ENCODE measurements at regions not wholly inside any gene's neighbourhood (a gene's known extent, or its start where the extent isn't known, plus 50 kb on each side); places are given as distances from the start of the nearest gene placed in this dataset.

- Histone ChIP-seq H3K36me3 (ENCODE audit: control insufficient read depth, insufficient read depth, low read length) (no peaks in the 10 kb centered on the region), H3K27me3 (ENCODE audit: control insufficient read depth, insufficient read depth, low read length) (no peaks in the 10 kb centered on the region), H3K4me3 (ENCODE audit: low read depth, low read length) (no peak overlapping the region)
- DNase-seq (ENCODE audit: low read depth) = no peak
- TF ChIP-seq CTCF (IDR thresholded peaks at IDR 0.05; ENCODE audit: insufficient read depth, low read length, poor library complexity, severe bottlenecking) = no peak
These were observed 89.8 kb upstream of the LSM14A start for GRCh38 chr19:34082289-34083077.

GRCh38 chr19:34084396-34085145 lies 87.7 kb upstream of the LSM14A start:
- no peak for TF ChIP-seq CTCF (IDR thresholded peaks at IDR 0.05; ENCODE audit: insufficient read depth, low read length, poor library complexity, severe bottlenecking)
- H3K4me3 ChIP-seq (ENCODE audit: low read depth, low read length) = no peak overlapping the region

GRCh38 chr19:34085336-34085735 lies 87.0 kb upstream of the LSM14A start:
- Histone ChIP-seq H3K4me3 (ENCODE audit: low read depth, low read length) (no peak overlapping the region), H3K27me3 (ENCODE audit: control insufficient read depth, insufficient read depth, low read length) (no peaks in the 10 kb centered on the region), H3K36me3 (ENCODE audit: control insufficient read depth, insufficient read depth, low read length) (no peaks in the 10 kb centered on the region)
- no peak for TF ChIP-seq CTCF (IDR thresholded peaks at IDR 0.05; ENCODE audit: insufficient read depth, low read length, poor library complexity, severe bottlenecking)
- DNase-seq (ENCODE audit: low read depth) = no peak

More at GRCh38 chr19:34084396-34085145, 87.7 kb upstream of the LSM14A start:
- Histone ChIP-seq H3K36me3 (ENCODE audit: control insufficient read depth, insufficient read depth, low read length) (no peaks in the 10 kb centered on the region), H3K27me3 (ENCODE audit: control insufficient read depth, insufficient read depth, low read length) (no peaks in the 10 kb centered on the region)
- DNase-seq (ENCODE audit: low read depth) = no peak

- H3K4me3 ChIP-seq (ENCODE audit: low read depth, low read length) = no peak overlapping the region
- no peaks in the 10 kb centered on the region for H3K36me3 ChIP-seq (ENCODE audit: control insufficient read depth, insufficient read depth, low read length)
- no peak for TF ChIP-seq CTCF (IDR thresholded peaks at IDR 0.05; ENCODE audit: insufficient read depth, low read length, poor library complexity, severe bottlenecking)
- no peaks in the 10 kb centered on the region for H3K27me3 ChIP-seq (ENCODE audit: control insufficient read depth, insufficient read depth, low read length)
- DNase-seq (ENCODE audit: low read depth) = no peak
These were observed 84.0 kb upstream of the LSM14A start for GRCh38 chr19:34088292-34088691.

GRCh38 chr19:34089566-34089965 lies 82.7 kb upstream of the LSM14A start:
- no peak for TF ChIP-seq CTCF (IDR thresholded peaks at IDR 0.05; ENCODE audit: insufficient read depth, low read length, poor library complexity, severe bottlenecking)
- Histone ChIP-seq H3K36me3 (ENCODE audit: control insufficient read depth, insufficient read depth, low read length) (no peaks in the 10 kb centered on the region), H3K4me3 (ENCODE audit: low read depth, low read length) (no peak overlapping the region), H3K27me3 (ENCODE audit: control insufficient read depth, insufficient read depth, low read length) (no peaks in the 10 kb centered on the region)
- no peak for DNase-seq (ENCODE audit: low read depth)
